HG03280 (cell line): ENCODE measurements at regions not wholly inside any gene's neighbourhood (a gene's known extent, or its start where the extent isn't known, plus 50 kb on each side); places are given as distances from the start of the nearest gene placed in this dataset.

ENCODE experiments used
- ATAC-seq: cut with Tn5 transposase; IDR thresholded peaks from one replicate; pipeline ENCODE4 v1.9.1; 2021; ENCODE audit warnings: mild to moderate bottlenecking, moderate library complexity; ENCODE audit not compliant: unreplicated experiment

DNA sequence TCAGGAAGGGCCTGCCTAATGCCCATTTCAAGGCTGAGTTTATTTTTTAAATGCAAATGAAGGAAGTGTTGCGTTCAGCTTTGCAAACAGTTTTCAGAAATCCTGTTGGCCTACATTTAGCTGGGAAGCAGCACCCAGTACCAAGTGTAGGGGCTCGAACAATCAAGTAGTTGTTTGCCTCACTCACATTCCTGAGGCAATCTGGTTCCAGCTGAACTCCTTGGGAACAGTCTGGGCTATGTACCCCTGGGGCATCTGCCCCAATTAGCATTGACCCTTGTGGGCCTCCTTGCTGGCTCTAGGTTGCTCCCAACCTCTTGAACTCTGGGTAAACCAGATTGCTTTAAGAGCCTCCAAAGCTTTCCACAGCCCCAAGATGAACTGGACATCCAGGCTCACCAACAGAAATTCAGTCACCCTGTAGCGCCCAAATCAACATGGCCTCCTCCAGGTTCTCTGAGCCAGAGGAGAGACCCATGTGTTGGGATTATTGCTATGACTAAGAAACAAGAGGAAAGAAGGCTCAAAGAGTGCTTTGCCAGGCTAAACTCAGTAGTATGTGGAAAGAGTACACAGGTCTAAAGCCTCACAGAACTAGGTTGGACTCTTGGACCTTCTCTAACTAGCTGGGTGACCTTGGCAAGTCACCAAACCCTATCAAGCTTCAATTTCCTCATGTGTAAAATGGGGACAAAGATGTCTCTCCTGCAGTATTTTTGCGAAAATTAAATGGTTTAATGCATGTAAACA is 532.7 kb downstream of the SOX2 start:
- ATAC-seq, result no peak

DNA sequence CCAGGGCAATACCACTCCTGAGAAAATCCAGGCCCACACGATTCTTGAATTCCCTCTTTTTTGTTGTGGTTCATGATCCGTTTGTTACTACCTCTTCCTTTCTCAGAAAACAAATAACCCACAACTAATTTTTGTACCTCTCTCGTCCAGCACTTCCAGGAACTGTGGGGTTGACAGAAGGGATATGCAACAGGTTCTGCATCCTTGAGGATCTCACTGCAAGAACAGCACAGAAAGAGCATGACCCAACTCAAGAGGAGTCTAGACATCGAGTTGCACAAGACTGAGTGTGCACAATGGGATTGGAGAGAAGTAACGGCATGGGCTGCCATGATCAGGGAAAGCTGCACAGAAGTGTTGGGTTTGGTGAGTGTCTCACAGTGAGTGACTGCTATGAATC is 533.3 kb downstream of the SOX2 start:
- ATAC-seq, result no peak

DNA sequence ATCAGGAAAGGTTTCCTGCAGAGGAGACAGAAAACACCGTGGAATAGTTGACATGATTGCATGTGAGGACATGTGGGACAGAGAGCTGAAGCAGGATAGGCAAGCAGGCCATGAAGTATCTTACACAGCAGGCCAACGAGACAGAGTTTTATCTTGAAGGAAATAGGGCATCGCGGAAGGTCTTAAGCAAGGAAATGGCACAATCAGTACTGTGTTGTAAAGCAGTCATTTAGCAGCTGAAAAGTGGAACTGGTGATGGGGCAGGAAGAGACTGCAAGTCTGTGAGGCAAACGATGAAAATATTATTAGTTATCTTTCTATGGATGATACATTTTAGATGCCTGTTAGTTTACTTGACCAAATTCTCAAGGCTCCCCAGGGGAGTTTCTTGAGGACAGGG is 535.1 kb downstream of the SOX2 start:
- no peak for ATAC-seq

DNA sequence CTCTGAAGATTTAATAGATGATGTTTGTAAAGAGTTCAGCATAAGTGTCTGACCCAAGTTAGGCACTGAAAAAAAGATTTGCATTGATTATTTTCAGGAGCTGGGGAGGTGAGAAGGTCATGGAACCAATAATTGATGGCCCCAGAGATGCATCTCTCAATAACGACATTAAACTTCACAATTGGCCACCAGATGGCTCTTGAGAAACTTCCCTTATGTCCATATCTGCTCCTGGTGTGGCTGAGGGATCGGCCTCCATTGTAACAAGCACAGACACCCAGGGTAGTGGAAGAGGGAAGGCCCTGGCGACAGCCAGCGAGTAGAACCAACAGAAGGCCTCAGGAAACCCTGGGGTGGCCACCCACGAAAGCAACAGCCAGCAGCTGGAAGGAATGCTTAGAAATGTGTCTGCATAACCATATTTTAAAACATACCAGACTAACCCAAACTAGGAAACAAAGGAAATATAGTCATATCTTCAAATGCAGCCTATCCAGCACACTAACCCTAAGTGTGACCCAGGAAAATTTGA is 536.7 kb downstream of the SOX2 start:
- no peak for ATAC-seq

DNA sequence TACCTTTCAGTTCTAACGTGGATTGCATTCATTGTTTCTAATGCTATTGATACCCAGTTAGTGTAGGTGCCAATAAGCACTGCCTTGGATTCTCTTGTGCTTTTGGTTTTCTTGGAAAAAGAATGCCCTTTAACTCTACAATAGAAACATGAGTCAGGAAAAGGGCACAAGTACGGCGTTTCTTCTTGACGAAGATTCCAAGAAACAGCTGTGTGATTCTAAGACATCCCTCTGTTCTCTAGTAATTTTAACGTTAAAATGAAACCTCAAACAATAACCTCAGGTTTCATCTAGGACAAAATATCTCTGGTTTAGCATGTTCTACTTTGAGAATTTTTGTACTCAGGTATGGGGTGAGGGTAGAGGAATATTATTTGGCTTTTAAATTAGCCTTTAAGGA is 540.5 kb upstream of the ATP11B start:
- no peak for ATAC-seq

DNA sequence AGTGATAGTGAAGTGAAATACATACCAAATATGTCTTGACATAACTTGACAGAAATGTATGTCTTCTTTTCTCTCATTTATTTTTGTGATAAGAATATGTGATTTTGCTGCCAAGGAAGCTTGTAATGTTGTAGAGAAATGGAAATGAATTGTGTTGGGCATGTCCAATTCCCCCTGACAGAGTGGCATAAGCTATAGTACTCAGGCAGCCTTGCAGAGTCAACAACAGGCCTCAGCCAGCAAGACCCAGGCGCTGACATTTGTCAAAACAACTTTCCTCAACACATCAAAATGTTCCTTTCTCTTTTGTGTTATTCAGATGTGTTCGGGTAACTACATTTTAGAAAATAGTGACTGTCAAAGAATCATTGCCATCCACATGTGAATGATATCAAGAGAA is 538.1 kb upstream of the ATP11B start:
- ATAC-seq, result no peak

DNA sequence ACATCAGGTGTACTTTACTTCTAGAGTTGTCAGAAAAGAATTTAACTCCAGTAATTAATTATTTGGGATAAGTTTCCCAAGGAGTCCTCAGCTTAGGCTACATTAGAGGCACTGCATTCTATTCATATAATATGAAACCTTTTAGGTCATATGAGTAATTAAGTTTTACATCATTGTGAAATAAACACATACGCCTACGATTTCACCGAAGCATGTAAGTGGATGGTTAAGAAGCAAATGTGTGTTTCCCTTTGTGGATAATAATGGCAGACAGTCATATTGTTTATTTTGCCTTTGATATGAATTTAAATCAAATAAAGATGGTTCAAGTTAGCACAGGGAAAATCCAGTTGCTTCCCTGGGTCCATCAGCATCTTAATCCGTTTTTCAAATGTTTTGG is 535.9 kb upstream of the ATP11B start:
- ATAC-seq, result no peak

DNA sequence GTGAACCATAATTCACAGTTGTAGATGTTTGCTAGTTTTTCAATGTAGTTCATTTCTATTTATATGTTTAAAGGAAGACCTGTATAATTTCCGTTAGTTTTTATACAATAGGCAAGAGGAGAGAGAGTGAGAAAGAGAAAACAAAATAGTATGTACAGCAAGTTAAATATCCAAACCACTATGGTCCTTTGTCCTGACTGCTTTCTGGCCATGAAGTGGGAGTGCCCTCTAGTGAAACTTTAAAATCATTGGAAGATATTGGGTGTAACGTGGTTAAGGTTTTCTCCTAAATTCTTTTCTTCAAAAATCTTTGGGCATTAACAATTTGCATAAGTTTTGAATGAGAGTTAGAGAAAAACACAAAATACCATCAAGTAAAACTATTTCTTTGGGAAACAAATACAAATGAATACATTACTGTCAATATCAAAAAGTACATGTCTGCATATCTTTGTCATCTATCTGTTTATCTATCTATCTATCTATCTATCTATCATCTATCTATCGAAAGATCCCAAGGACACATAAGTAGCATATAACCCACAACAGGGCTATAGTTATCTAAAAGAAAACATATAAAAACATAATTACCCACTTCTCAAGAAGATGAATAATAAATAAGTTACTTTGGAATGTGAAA is 534.6 kb upstream of the ATP11B start:
- ATAC-seq, result no peak

DNA sequence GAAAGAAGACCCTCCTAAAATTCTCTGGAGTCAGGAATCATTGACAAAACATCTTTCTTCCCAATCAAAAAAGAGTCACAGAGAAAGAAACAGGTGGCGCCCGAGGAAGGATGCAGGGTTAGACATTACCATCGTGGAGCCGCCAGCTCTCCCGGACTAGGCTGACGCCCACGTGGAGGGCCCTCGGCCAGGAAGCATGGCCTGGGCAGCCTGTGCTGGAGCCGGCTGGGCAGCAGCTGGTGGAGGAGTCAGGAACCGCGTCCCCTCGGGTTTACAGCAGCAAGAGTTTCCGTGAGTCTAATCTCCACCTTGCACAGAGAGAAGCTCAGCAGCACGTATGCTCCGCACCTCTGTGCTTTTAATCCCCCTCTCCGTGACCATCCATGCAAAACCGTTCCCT is 533.7 kb upstream of the ATP11B start:
- no peak for ATAC-seq

DNA sequence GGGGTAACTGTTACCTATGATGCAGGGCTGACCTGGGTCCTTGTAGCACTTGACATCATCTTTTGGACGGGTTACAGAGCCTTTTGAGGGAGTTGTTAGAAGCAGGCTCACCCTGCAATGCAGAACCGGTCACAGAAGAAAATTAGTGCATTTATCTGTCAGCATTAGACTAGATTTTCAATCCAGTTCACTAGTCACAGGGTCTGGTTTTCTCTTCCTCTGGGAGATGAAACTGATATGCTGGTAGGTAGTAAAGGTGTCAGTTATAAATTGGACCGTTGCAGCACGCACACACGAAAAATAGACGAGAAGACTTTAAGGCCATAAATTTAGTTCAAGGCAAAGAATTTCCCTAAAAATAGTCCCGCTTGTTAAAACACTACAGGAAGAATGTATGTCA is 532.3 kb upstream of the ATP11B start:
- no peak for ATAC-seq

DNA sequence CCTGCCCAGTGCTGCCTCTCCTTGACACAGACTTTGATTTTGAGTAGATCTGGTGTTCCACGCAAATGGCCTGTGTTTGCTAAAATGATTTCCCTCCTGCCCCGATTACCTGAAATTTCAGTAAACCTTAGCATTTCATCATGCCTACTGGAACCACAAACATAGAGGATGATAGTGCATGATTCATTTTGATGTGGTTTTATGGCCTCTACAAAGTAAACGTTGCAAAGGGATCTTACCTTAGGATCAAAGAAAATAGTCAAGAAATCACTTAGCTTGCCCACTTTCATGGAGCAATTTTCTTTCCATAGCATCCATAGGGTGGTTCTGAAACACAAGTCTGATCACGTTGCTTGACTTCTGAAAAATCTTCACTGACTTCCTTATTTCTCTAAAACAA is 524.6 kb upstream of the ATP11B start:
- no peak for ATAC-seq

DNA sequence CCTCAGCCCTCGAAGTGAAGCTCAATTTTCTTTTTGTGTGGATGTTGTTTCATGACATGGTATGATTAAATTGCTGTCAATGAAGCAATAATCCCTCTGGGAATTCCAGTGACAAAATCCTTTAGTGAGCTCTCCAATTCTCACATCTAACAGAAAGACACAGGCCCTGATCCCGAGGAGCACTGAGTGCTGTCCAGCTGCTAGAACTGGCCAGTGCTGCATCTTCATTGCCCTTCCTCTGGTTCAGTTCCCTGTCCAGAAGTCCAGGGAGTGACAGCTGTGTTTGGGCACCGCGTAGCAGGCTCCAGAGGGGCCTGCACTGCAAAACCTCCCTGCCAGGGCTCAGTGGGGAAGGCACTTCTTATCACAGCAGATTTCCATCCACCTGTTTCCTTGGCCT is 516.8 kb upstream of the ATP11B start:
- ATAC-seq, result no peak

DNA sequence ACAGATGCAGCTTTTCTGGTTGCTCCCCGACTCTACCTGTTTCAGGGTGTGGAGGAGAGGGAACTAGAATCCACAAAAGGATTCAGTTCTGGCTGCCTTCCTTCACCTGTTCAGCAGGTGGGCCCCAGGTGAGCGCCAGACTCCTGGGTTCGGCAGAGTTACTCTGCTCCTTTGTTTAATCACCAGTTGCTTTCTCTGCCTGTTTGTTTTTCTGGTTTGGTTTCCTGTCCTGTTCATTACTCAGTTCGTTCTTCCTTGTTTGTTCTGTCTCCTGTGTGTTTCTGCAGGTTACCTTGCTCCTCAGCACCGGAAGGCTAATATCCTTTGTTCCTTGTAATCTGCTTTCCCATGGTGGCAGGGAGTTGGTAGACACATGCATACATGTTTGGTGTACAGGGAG is 508.5 kb upstream of the ATP11B start:
- ATAC-seq, result no peak

DNA sequence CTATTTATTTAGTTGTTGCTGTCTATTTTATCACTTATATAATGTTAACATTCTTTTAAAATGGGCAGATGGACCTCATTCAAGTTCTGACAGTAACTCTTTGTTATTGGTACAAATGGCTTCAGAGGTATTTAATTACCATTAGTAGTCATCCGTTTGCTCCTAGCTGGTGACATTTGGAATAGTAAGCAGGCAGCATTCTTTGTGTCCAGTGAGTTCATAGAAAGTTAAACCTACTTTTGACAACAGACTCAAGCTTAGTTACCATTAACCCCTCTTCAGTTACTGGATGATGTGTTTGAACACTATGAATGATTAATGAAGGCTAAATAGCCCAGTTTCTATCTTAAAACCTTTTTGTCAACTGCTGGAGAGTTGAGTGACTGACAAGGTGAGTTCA is 500.7 kb upstream of the ATP11B start:
- no peak for ATAC-seq

DNA sequence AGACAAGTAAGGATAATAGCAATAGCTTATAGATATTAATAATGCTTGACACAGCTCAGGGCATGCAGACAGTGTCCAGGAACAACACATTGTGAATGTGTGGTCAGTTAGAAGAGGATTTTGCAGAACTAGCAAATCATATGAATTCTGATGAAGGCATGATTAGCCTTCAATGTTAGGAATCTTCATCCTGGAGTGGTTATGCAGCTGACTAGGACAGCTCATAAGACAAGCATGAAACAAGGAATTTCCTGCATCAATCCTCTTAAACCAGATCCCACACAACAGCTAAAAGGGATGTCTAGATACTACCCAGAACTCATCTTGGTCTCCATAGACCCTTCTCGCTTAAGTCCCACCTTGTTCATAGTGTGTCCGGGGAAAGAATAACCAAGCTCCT is 499.0 kb upstream of the ATP11B start:
- no peak for ATAC-seq

DNA sequence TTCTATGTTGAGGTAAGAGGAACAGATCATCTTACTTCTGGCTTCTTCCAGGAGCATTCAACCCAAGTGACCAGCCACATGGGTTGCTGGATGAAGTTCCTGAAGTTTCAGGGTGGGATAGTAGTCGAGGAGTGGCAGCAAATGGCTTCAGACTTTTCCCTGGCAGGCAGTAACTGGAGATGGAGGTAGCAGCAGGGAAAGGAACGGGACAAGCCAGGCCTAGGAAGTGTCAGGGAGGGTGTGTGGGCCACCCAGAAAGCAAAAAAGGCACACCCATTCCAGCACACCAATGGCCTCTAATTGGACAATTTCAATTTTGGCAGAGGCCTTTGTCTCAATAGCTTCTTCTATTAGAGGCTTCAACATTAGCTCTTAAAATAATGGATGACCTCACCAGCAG is 498.6 kb upstream of the ATP11B start:
- ATAC-seq, result no peak

DNA sequence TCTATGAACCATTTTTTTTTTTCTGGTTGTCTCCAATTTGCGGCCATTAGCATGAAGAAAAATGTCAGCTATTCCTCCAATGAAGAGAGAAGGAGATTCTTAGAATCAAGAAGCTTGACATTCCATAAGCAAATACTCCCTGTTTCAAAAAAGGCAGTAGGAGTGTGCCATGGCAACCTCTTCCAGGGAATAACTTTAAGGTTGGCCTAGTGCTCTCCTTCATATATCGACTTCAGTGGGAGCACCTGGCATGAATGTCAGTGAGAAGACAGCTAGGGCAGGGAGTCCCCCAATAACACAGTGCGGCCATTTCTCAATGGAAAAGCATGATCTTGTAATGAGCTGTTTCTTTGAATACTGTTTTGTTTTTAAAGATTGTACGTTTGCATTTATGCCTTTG is 493.0 kb upstream of the ATP11B start:
- ATAC-seq, result no peak

DNA sequence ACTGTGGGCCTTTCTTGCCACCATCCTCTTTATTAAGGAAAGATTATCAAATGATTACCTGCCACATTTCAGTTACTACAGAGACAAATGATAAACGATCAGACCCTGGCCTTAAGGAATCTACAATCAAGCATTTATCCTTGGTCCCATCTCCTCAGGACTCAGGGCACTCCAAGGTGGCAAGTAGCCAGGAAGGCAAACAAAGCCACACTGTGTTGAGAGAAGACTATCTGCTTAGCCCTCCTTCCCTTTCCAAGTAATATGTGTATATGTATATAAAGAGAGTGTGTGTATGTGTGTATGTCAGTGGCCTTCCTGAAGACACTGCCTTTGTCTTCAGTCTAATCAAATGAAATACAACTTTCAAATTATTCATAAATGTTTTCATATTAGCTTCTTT is 490.1 kb upstream of the ATP11B start:
- no peak for ATAC-seq

DNA sequence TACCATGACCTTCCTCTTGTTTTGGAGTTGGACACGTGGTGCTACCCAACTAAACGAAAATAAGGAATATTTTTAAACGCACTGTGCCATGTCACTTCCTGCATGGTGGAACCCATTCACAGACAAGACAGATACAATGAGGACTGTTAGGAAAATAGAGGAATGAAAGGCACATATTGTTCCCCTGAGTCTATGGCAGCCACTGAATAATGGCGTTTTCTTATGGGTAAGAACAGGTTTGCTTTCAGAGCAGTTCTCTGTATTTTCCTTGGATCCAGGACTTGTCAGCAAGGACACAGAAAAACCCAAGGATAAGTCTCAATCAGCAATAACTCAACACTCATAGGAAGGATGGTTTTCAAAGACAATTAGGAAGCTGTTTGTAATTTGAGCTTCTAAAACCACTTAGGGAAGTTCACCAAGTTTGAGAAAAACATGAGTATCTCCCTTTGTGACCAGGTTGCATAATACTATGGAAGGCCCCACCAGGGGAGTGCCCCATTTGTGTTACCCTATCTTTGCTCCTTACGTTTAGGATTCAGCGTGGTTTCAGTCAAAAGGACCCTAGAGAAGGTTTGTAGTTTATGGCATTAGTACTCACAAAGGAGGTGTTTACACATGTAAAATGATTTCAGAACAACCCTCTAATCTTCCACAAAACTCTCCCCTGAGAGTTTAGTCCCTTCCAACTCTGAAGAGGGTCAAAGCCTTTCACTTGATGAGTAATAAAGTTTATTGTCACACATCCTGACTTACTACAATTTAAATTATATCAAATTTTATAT is 487.2 kb upstream of the ATP11B start:
- ATAC-seq, result no peak

DNA sequence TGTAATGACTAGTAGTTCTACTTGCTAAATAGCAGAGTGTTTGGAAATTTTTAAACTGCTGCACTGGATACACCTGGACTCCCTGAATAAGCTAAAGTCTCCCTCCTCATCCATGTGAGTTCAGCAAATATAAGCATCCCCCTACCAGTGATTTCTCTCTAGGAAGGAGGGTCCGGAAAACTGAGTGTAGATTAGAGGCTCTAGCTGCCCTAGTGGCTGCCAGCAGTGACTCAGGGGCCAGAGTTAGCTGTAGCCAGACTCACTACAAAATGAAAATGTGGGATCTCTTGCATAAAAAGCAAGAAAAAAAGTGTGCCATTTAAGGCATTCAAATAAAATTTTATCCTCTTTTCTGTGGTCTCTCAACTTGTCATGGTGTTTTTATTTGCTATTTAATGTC is 485.0 kb upstream of the ATP11B start:
- ATAC-seq, result no peak

DNA sequence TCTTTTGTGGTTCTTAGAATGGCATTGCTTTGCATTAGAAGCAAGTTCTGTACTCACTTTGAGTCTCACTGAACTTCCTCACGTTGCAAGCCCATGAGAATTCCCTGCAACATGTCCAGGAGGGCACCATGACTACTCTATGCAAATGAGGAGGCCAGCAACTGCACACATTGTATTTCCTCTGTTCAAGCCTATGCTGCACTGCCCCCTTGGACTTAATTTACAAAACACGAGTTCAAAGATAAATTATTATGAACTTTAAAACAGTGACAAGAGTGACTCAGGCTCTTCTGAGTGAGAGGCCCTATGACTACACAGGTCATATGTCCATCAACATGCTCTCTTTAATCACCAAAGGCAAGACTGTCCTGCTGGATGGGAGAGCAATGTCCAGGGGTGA is 484.2 kb upstream of the ATP11B start:
- no peak for ATAC-seq

DNA sequence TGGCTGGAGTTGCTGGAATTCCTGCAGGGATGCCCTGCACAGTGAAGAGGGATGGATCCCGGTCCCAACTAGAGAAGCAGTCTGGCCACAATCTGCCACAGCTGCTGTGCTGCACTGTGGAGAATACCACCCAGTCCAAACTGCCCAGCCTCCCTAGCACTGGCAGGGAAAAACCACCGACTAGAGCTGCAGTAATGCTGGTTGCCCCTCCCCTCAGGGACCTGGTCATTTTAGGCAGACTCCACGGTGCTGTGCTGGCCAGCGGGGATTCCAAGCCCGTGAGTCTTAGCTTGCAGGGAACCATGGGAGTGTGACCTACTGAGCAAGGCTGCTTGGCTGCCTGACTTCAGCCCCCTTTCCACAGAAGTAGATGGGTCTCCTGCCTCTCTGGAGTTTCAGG is 478.0 kb upstream of the ATP11B start:
- no peak for ATAC-seq
